Duodenal mucosa (tissue), 2 donors: ENCODE measurements at regions not wholly inside any gene's neighbourhood (a gene's known extent, or its start where the extent isn't known, plus 50 kb on each side); places are given as distances from the start of the nearest gene placed in this dataset.

ENCODE experiments used
- H3K27ac ChIP-seq: one replicate; pipeline ENCODE4 v1.7.0; 2013; ENCODE audit warnings: low read depth, low read length
- H3K27me3 ChIP-seq, 2 donors: one replicate each; pipeline ENCODE4 v1.7.0; 2013; ENCODE audit warnings: low read length in 2 of 2, control low read depth in 1 of 2; ENCODE audit not compliant: insufficient read depth in 2 of 2, control insufficient read depth in 1 of 2
- H3K36me3 ChIP-seq, 2 donors: one replicate each; pipeline ENCODE4 v1.7.0; 2013; ENCODE audit warnings: low read length in 2 of 2, control low read depth in 1 of 2; ENCODE audit not compliant: insufficient read depth in 2 of 2, control insufficient read depth in 1 of 2
- H3K4me1 ChIP-seq, 2 donors: one replicate each; pipeline ENCODE4 v1.7.0; 2013; ENCODE audit warnings: low read length in 2 of 2, control low read depth in 1 of 2; ENCODE audit not compliant: insufficient read depth in 2 of 2, control insufficient read depth in 1 of 2
- H3K4me3 ChIP-seq, 2 donors: one replicate each; pipeline ENCODE4 v1.7.0; 2013; ENCODE audit warnings: low read length in 2 of 2, low read depth in 1 of 2
- H3K9ac ChIP-seq, 2 donors: one replicate each; pipeline ENCODE4 v1.7.0; 2013; ENCODE audit warnings: low read length in 2 of 2, low read depth in 1 of 2
- H3K9me3 ChIP-seq, 2 donors: one replicate each; pipeline ENCODE4 v1.7.0; 2013; ENCODE audit warnings: low read length in 2 of 2, control low read depth in 1 of 2; ENCODE audit not compliant: control insufficient read depth in 1 of 2

DNA sequence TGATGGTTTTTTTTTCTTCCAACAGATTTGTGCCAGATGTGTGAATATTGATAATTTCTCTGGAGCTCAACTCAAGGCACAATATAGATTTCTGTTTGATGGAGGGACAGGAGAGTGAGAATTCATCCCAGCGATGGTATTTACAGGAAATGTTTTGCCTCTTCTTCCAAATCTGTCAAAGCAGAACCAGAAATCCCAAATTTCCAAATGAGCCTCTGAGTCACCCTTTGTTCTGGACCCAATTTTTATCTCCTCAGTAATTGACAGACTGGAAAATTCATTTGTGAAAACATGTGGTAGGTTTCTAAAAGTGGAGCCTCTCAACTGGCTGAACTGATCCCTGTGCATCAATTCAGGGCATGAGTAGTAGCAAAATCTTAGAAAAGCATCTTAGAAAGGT is 223.2 kb upstream of the TSHZ2 start:
- no peaks in the 10 kb centered on the region for H3K36me3 ChIP-seq
- no peaks in the 10 kb centered on the region for H3K4me1 ChIP-seq
- H3K9ac ChIP-seq, result no peak overlapping the region
- H3K9me3 ChIP-seq, result no peaks in the 10 kb centered on the region
- H3K27ac ChIP-seq, result no peak overlapping the region
- no peaks in the 10 kb centered on the region for H3K27me3 ChIP-seq
- H3K4me3 ChIP-seq, result no peak overlapping the region

DNA sequence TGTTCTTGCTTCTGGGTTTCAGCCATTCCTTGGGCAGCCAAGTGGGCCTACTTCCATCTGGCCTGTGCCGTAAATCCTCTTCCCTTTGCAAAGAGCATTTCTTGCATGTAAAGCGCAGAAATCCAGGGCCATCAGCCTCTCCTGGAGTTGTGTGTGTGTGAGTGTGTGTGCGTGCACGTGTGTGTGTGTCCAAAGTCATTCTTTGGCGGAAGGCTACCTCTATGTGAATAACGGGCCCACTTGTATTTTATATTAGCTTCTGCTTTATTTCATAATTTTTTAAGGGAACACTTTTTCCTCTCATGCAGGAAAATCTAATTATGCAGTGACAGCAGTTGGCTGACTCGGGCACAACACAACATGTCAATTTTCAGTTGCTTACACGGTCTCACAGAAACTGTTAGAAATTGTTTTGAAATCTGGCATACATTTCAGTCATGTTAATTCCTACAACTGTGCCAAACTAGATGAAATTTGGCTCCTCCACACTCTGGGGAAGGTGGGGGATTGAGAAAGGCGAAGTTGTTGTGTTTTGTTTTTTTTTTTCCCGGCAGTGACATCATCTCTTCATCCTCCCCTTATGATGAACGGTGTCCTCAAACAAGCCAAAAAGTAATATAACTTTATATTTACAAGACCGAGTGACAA is 223.7 kb upstream of the TSHZ2 start:
- no peak overlapping the region for H3K27ac ChIP-seq
- no peaks in the 10 kb centered on the region for H3K36me3 ChIP-seq
- H3K9me3 ChIP-seq, result no peaks in the 10 kb centered on the region
- no peak overlapping the region for H3K9ac ChIP-seq
- H3K4me1 ChIP-seq, result no peaks in the 10 kb centered on the region
- no peak overlapping the region for H3K4me3 ChIP-seq
- no peaks in the 10 kb centered on the region for H3K27me3 ChIP-seq

DNA sequence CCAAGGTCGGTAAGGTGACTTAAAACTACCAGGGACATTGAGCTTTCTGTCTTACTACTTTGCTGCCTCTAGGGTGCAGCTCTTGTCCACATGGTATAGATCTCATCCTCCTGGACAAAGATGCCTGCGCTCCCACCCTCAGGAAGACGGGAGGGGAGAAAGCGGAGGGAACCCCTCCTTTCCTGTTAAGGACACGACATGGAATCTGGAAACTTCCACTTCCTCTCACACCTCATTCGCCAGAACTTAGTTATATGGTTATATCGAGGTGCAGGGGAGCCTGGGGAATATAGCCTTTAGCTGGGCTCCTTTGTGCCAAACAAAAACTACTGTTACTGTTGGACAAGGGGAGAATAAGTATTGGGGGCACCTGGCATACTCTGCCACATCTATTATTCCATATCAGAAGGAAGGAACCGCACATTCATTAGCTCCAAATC is 224.3 kb upstream of the TSHZ2 start:
- Histone ChIP-seq H3K9me3 (no peaks in the 10 kb centered on the region), H3K36me3 (no peaks in the 10 kb centered on the region), H3K4me3 (no peak overlapping the region), H3K27me3 (no peaks in the 10 kb centered on the region), H3K27ac (no peak overlapping the region), H3K4me1 (no peaks in the 10 kb centered on the region), H3K9ac (no peak overlapping the region)

DNA sequence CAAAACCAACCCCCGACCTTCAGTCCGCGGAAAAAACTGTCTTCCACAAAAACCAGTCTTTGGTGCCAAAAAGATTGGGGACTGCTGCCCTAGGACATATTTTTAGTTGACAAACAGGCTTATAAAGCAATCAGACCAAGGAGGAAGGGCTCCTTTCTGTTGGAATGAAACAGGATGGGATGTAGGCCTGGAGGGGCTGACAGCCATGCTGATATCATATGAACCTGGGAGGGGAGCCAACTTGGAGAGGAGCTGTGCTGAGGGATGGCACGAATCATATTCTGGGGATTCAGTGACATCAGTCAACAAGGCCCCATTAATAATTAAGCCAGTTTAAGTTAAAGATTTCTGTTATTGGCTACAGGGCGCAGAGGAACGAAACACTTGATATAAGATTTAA is 225.4 kb upstream of the TSHZ2 start:
- Histone ChIP-seq H3K36me3 (no peaks in the 10 kb centered on the region), H3K9ac (no peak overlapping the region), H3K4me1 (no peaks in the 10 kb centered on the region), H3K4me3 (no peak overlapping the region), H3K27me3 (no peaks in the 10 kb centered on the region), H3K27ac (no peak overlapping the region), H3K9me3 (no peaks in the 10 kb centered on the region)

DNA sequence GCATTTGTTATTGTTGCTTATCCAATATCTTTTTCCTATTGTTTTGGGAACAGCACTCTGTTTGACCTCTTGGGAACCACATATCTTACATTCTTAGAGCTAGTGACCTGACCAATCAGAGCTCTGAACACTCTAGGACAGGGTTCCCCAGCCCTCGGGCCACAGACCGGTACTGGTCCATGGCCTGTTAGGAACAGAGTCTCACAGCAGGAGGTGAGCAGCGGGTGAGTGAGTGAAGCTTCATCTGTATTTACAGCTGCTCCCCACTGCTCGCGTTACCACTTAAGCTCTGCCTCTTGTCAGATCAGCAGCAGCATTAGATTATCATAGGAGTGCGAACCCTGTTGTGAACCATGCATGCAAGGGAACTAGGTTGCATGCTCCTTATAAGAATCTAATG is 226.0 kb upstream of the TSHZ2 start:
- Histone ChIP-seq H3K36me3 (no peaks in the 10 kb centered on the region), H3K4me1 (no peaks in the 10 kb centered on the region), H3K9me3 (no peaks in the 10 kb centered on the region), H3K9ac (no peak overlapping the region), H3K27ac (no peak overlapping the region), H3K27me3 (no peaks in the 10 kb centered on the region), H3K4me3 (no peak overlapping the region)

DNA sequence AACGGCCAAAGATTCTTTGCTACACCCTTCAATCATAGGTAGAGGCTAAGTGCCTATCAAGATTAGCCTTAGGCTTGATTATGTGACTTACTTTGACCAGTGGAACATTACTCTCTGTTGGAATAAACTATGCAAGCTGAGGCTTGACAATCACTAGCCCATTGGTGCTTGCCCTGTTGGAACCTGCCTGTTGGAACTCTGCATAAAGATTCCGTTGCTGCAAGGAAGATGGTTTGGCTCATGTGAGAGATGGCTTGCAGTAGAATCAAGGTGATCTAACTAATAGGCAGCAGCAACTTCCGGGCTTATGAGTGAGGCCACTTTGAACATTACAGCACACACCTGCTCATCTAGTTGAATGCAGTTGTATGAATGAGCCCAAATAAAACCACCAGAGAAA is 227.7 kb upstream of the TSHZ2 start:
- no peaks in the 10 kb centered on the region for H3K36me3 ChIP-seq
- no peaks in the 10 kb centered on the region for H3K4me1 ChIP-seq
- H3K9ac ChIP-seq, result no peak overlapping the region
- H3K27ac ChIP-seq, result no peak overlapping the region
- no peaks in the 10 kb centered on the region for H3K27me3 ChIP-seq
- H3K9me3 ChIP-seq, result no peaks in the 10 kb centered on the region
- no peak overlapping the region for H3K4me3 ChIP-seq

DNA sequence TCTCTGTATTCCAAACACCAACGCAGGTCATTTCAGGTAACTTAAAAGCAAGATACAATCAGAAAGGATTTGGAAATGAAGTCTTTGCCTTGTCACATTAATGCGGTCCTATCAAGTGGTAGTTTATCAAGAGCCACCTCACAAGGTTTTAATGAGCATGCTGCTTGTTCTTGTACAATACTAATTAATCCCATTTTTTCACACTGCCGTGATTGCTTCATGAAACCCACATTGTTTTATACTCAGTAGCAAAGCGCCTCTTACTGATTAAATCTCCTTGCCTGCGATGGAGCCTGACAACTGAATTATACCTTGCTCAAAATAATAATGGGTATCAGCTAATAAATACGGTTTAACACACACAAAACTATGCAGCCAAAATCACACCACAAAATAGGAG is 234.1 kb upstream of the TSHZ2 start:
- no peaks in the 10 kb centered on the region for H3K36me3 ChIP-seq
- no peaks in the 10 kb centered on the region for H3K9me3 ChIP-seq
- H3K9ac ChIP-seq, result no peak overlapping the region
- no peak overlapping the region for H3K4me3 ChIP-seq
- no peaks in the 10 kb centered on the region for H3K4me1 ChIP-seq
- no peak overlapping the region for H3K27ac ChIP-seq
- H3K27me3 ChIP-seq, result no peaks in the 10 kb centered on the region

DNA sequence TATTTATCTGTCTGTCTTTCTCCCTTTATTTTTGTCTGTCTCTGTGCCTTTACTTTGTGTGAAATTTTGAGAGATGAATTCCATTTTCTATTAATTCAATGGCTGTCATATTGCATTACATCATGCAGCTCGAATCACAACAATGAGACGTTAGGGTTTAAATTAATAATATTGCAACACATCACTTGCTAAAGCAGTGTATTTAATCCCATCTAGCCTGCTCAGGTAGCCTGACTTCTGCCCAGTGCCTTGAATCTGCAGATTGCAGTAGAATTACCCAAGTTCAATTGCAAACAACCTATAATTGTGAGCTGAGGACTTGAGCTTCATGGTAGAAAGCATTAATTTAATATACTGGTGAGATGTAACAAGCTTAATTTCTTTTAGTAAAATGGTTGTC is 235.7 kb upstream of the TSHZ2 start:
- Histone ChIP-seq H3K27ac (no peak overlapping the region), H3K4me3 (no peak overlapping the region), H3K27me3 (no peaks in the 10 kb centered on the region), H3K9ac (no peak overlapping the region), H3K36me3 (no peaks in the 10 kb centered on the region), H3K4me1 (no peaks in the 10 kb centered on the region), H3K9me3 (no peaks in the 10 kb centered on the region)

DNA sequence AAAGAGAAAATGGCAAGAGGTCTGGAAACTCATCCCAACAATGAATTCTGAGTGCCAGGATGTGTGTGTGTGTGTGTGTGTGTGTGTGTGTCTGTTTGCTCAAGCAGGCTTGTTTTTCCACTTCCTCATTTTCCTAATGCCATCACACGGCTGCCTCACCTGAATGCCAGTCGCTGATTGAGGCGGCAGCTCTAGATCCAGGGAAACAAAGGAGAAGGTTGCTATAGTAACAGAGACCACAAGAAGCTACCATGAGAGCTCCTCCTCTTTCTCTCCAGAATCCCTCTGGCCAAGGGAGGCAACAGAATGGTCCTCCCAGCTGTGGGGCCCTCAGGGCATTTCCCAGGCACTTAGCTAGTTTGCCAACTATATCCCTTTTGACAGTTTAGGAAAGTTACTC is 241.1 kb upstream of the TSHZ2 start:
- H3K9me3 ChIP-seq, result no peaks in the 10 kb centered on the region
- no peak overlapping the region for H3K4me3 ChIP-seq
- no peak overlapping the region for H3K27ac ChIP-seq
- H3K4me1 ChIP-seq, result no peaks in the 10 kb centered on the region
- no peak overlapping the region for H3K9ac ChIP-seq
- H3K27me3 ChIP-seq, result no peaks in the 10 kb centered on the region
- no peaks in the 10 kb centered on the region for H3K36me3 ChIP-seq

DNA sequence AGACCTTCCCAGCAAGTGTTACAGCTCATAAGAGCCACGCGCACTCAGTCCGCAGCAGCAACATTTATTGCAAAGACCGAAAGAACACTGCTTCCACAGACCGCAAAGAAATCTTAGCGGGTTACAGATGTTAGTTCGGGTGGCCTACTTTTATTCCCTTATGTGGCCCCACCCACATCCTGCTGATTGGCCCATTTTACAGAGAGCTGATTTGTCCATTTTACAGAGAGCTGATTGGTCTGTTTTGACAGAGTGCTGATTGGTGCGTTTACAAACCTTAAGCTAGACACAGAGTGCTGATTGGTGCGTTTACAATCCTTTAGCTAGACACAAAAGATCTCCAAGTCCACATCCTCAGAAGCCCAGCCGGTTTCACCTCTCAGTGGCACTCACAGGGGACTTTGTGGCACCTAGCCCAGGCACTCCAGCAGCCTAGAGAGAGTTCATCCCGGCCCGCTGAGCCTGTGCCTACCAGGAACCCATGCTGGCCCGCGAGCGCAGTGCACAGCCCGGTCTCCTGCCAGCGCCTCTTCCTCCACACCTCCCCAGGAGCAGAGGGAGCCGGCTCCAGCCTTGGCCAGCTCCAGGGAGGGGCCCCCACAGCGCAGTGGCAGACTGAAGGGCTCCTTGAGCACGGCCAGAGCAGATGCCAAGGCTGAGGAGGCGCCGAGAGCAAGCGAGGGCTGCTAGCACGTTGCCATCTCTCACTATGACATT is 244.3 kb upstream of the TSHZ2 start:
- Histone ChIP-seq H3K36me3 (no peaks in the 10 kb centered on the region), H3K4me3 (no peak overlapping the region), H3K9ac (no peak overlapping the region), H3K9me3 (no peaks in the 10 kb centered on the region), H3K27me3 (no peaks in the 10 kb centered on the region), H3K27ac (no peak overlapping the region), H3K4me1 (no peaks in the 10 kb centered on the region)
